Upper lobe of right lung (tissue), 1 donor: ENCODE measurements at regions not wholly inside any gene's neighbourhood (a gene's known extent, or its start where the extent isn't known, plus 50 kb on each side); places are given as distances from the start of the nearest gene placed in this dataset.

Experiments used
- ATAC-seq: fragments of 200-7000 bp; cut with Tn5 transposase; one replicate; pipeline ENCODE4 v1.9.1; 2020; ENCODE audit warnings: mild to moderate bottlenecking, moderate library complexity
- DNase-seq: peaks from one replicate; pipeline ENCODE4 v3.0.0-alpha.2; 2020
- H3K27ac ChIP-seq: fragments of 200-600 bp; one replicate; pipeline ENCODE4 v1.8.0; 2022
- H3K27me3 ChIP-seq: fragments of 200-600 bp; one replicate; pipeline ENCODE4 v1.8.0; 2022; ENCODE audit warnings: mild to moderate bottlenecking
- H3K36me3 ChIP-seq: fragments of 200-600 bp; one replicate; pipeline ENCODE4 v1.8.0; 2022
- H3K4me1 ChIP-seq: fragments of 200-600 bp; one replicate; pipeline ENCODE4 v1.8.0; 2022
- H3K4me3 ChIP-seq: fragments of 200-600 bp; one replicate; pipeline ENCODE4 v1.8.0; 2022; ENCODE audit warnings: mild to moderate bottlenecking
- H3K9me3 ChIP-seq: fragments of 200-600 bp; one replicate; pipeline ENCODE4 v1.8.0; 2022
- CTCF ChIP-seq: fragments of 200-600 bp; IDR thresholded peaks from one replicate; pipeline ENCODE4 v1.8.0; 2022; ENCODE audit warnings: antibody characterized with exemption
- intact Hi-C: fragments of 100-400 bp; cut with DNase I; formaldehyde crosslinking; loops from one replicate; pipeline ENCODE4 v1.11.0; 2022
- donor health status: DM: no; HTN: yes; CAD: no; lungs with severe emphysema.

GRCh38 chr16:14374451-14375131, 255.5 kb downstream of the PARN start:
- TF ChIP-seq CTCF: no peak
- no peak for DNase-seq
- no peaks in the 10 kb centered on the region for H3K36me3 ChIP-seq
- no peaks in the 10 kb centered on the region for H3K9me3 ChIP-seq
- H3K4me3 ChIP-seq: no peak overlapping the region
- ATAC-seq: no peak
- H3K27ac ChIP-seq: no peak overlapping the region
- intact Hi-C loops: no loop called here
- no peaks in the 10 kb centered on the region for H3K27me3 ChIP-seq
- H3K4me1 ChIP-seq: no peaks in the 10 kb centered on the region

DNA sequence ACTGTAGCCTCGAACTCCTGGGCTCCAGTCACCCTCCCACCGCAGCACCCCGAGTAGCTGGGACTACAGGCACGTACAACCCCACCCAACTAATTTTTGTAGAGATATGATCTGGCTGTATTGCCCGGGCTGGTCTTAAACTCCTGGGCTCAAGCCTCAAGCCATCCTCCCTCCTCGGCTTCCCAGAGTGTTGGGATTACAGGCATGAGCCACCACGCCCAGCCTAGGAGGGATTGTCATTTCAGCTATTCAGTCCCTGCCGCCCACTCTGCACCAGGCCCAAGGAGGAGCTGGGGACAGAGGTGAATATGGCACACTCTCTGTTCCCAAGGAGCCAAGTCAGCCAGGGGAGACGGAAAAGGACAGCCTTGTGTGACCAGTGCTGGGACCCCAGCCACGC, 256.2 kb downstream of the PARN start:
- H3K4me3 ChIP-seq: no peak overlapping the region
- H3K9me3 ChIP-seq: no peaks in the 10 kb centered on the region
- intact Hi-C loops: no loop called here
- no peak for DNase-seq
- H3K4me1 ChIP-seq: no peaks in the 10 kb centered on the region
- TF ChIP-seq CTCF: no peak
- no peak overlapping the region for H3K27ac ChIP-seq
- no peak for ATAC-seq
- no peaks in the 10 kb centered on the region for H3K27me3 ChIP-seq
- H3K36me3 ChIP-seq: no peaks in the 10 kb centered on the region

DNA sequence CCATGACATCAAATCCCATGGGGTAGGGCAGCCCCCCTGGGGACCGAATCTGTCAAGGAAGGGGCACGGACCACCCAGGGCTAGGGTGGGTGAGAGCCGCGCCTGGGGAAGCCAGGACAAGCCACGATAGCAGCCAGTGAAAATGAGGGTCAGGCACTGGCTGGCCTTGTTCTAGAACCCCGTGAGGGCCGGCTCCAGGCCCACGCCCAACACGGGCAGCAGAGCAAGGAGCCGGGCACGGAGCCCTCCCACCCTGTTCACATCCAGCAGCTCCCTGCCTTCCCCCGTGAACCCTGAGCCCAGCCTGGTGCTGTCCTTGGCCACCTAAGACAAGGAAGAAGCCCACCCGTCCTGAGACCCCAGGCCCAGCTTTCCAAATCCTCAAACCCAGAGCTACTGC, 256.7 kb downstream of the PARN start:
- DNase-seq: no peak

GRCh38 chr16:14372471-14372870, 257.6 kb downstream of the PARN start:
- no peaks in the 10 kb centered on the region for H3K36me3 ChIP-seq
- no peak for DNase-seq
- H3K27me3 ChIP-seq: no peaks in the 10 kb centered on the region
- intact Hi-C loops: no loop called here
- ATAC-seq: no peak
- no peak overlapping the region for H3K4me3 ChIP-seq
- no peaks in the 10 kb centered on the region for H3K4me1 ChIP-seq
- H3K27ac ChIP-seq: no peak overlapping the region
- H3K9me3 ChIP-seq: no peaks in the 10 kb centered on the region
- TF ChIP-seq CTCF: no peak

More for the DNA sequence above, 256.7 kb downstream of the PARN start:
- no peak overlapping the region for H3K4me3 ChIP-seq
- H3K36me3 ChIP-seq: no peaks in the 10 kb centered on the region
- no peak for TF ChIP-seq CTCF
- H3K27me3 ChIP-seq: no peaks in the 10 kb centered on the region
- H3K27ac ChIP-seq: no peak overlapping the region
- no peaks in the 10 kb centered on the region for H3K4me1 ChIP-seq
- intact Hi-C loops: no loop called here
- ATAC-seq: no peak
- H3K9me3 ChIP-seq: no peaks in the 10 kb centered on the region

DNA sequence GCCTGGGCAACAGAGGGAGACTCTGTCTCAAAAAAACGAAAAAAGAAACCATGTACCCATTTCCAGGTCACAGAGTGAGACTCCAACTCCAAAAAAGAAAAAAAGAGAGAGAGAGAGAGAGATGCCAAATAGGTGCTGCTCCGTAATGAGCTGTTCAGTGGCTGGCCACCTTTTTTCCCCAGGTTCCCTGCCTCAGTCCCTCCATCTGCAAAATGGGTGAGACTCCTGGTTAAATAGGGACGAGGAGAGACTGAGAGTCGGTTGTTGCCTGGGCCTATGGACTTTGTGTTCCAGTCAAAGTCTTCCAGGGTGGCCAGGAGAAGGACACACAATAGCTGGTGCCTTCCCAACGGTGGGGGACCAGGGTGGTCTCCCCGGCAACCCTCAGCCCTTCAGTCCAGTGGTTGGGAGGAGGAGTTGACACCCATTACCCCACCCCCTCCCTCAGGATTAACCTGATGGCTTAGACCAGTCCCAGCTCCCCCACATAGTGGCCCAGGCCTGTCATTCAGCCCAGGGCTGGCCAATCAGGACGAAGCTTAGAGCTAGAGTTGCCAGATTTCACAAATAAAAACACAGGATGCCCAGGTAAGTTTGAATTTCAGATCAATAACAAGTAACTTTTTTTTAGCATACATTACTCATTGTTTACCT, 258.2 kb downstream of the PARN start:
- ATAC-seq: no peak
- no peaks in the 10 kb centered on the region for H3K9me3 ChIP-seq
- H3K4me1 ChIP-seq: no peaks in the 10 kb centered on the region
- no peaks in the 10 kb centered on the region for H3K27me3 ChIP-seq
- no peak overlapping the region for H3K27ac ChIP-seq
- no peak for TF ChIP-seq CTCF
- no peak for DNase-seq
- intact Hi-C loops: no loop called here
- no peak overlapping the region for H3K4me3 ChIP-seq
- H3K36me3 ChIP-seq: no peaks in the 10 kb centered on the region
